ENCODE measurements at regions not wholly inside any gene's neighbourhood (a gene's known extent, or its start where the extent isn't known, plus 50 kb on each side); places are given as distances from the start of the nearest gene placed in this dataset.

GRCh38 chr5:147055850-147056566, 177.5 kb upstream of the PPP2R2B start:
- no peak overlapping the region for H3K4me3 ChIP-seq (ENCODE audit: low read depth, low read length)
- TF ChIP-seq, protein P1, sequence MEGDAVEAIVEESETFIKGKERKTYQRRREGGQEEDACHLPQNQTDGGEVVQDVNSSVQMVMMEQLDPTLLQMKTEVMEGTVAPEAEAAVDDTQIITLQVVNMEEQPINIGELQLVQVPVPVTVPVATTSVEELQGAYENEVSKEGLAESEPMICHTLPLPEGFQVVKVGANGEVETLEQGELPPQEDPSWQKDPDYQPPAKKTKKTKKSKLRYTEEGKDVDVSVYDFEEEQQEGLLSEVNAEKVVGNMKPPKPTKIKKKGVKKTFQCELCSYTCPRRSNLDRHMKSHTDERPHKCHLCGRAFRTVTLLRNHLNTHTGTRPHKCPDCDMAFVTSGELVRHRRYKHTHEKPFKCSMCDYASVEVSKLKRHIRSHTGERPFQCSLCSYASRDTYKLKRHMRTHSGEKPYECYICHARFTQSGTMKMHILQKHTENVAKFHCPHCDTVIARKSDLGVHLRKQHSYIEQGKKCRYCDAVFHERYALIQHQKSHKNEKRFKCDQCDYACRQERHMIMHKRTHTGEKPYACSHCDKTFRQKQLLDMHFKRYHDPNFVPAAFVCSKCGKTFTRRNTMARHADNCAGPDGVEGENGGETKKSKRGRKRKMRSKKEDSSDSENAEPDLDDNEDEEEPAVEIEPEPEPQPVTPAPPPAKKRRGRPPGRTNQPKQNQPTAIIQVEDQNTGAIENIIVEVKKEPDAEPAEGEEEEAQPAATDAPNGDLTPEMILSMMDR (IDR thresholded peaks at IDR 0.05; ENCODE audit: insufficient read depth, low read depth, low read length, missing control alignments): no peak
- DNase-seq (ENCODE audit: low read depth): no peak

DNA sequence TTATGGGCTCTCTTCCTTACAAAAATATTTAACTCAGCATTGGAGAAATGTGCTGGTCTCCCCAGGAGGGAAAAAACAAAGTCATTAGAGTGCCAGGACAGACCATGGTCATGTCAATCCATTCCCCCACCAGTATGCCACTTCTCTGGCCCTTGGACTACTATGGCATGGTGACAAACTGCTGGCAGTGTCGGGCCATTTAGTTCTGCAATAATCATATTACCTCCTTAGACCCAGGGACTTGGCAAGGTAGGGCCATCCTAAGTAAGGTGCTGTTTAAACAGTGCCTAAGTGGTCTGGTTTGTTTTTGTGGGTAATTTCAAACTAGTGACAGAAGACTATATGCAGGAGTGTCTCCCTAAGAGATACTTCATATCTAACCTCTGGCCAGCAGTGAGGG, 177.8 kb upstream of the STK32A start:
- DNase-seq (ENCODE audit: low read depth): no peak
- TF ChIP-seq, protein P1 (IDR thresholded peaks at IDR 0.05; ENCODE audit: insufficient read depth, low read depth, low read length, missing control alignments): no peak
- H3K4me3 ChIP-seq (ENCODE audit: low read depth, low read length): no peak overlapping the region

- DNase-seq (ENCODE audit: low read depth): no peak
- TF ChIP-seq, protein P1 (IDR thresholded peaks at IDR 0.05; ENCODE audit: insufficient read depth, low read depth, low read length, missing control alignments): no peak
- H3K4me3 ChIP-seq (ENCODE audit: low read depth, low read length): no peak overlapping the region
Measured at GRCh38 chr5:147061431-147061830, 173.4 kb upstream of the STK32A start.

GRCh38 chr5:147062427-147062826, 172.4 kb upstream of the STK32A start:
- no peak overlapping the region for H3K4me3 ChIP-seq (ENCODE audit: low read depth, low read length)
- TF ChIP-seq, protein P1 (IDR thresholded peaks at IDR 0.05; ENCODE audit: insufficient read depth, low read depth, low read length, missing control alignments): no peak
- no peak for DNase-seq (ENCODE audit: low read depth)

GRCh38 chr5:147063943-147064342, 170.9 kb upstream of the STK32A start:
- TF ChIP-seq, protein P1 (IDR thresholded peaks at IDR 0.05; ENCODE audit: insufficient read depth, low read depth, low read length, missing control alignments): no peak
- DNase-seq (ENCODE audit: low read depth): no peak
- H3K4me3 ChIP-seq (ENCODE audit: low read depth, low read length): no peak overlapping the region

- H3K4me3 ChIP-seq (ENCODE audit: low read depth, low read length): no peak overlapping the region
- DNase-seq (ENCODE audit: low read depth): peak; percentile 11
- TF ChIP-seq, protein P1 (IDR thresholded peaks at IDR 0.05; ENCODE audit: insufficient read depth, low read depth, low read length, missing control alignments): no peak
Measured at GRCh38 chr5:147065071-147065470, 169.8 kb upstream of the STK32A start.

DNA sequence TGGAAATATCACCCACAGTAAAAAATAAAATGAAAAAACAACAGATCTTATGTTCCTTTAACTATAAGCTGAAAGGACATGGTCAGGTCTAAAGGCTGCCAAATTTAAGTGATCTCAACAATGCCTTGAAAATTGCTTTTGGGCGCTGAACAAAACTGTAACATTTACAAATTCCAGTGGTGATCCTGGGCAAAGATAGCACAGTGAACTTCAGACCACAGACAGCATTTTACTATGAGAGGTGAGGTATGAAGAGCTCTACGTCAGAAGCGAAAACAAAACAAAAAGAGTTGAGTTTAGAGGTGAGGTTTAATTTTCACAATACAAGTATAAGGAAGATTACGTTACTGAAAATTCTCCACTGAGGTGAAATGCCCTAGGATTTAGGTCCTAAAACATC, 165.8 kb upstream of the STK32A start:
- H3K4me3 ChIP-seq (ENCODE audit: low read depth, low read length): no peak overlapping the region
- DNase-seq (ENCODE audit: low read depth): no peak
- TF ChIP-seq, protein P1 (IDR thresholded peaks at IDR 0.05; ENCODE audit: insufficient read depth, low read depth, low read length, missing control alignments): no peak

Data from GM12865 (cell line).